DND-41 (cell line): ENCODE measurements at regions not wholly inside any gene's neighbourhood (a gene's known extent, or its start where the extent isn't known, plus 50 kb on each side); places are given as distances from the start of the nearest gene placed in this dataset.

Experiments
- ATAC-seq: fragments of 200-7000 bp; cut with Tn5 transposase; 3 replicates; pipeline ENCODE4 v1.9.1; 2021; ENCODE audit warnings: low read depth; ENCODE audit not compliant: insufficient read depth
- DNase-seq: peaks from one replicate; pipeline ENCODE4 v3.0.0-alpha.2; 2020
- H2AFZ ChIP-seq: 2 replicates; pipeline ENCODE4 v1.6.0; 2012; ENCODE audit warnings: low read depth, low read length
- H3K27ac ChIP-seq: 2 replicates; pipeline ENCODE4 v1.5.1; 2012; ENCODE audit warnings: low read length, inconsistent platforms
- H3K27me3 ChIP-seq: fragments of 200-600 bp; sonication (generic); 2 replicates; pipeline ENCODE4 v1.6.0; 2012; ENCODE audit warnings: low read length, mild to moderate bottlenecking, inconsistent platforms; ENCODE audit not compliant: insufficient read depth, poor library complexity
- H3K36me3 ChIP-seq: 2 replicates; pipeline ENCODE4 v1.5.1; 2012; ENCODE audit warnings: low read length, inconsistent platforms; ENCODE audit not compliant: insufficient read depth
- H3K4me1 ChIP-seq: 2 replicates; pipeline ENCODE4 v1.5.1; 2012; ENCODE audit warnings: mild to moderate bottlenecking, low read length; ENCODE audit not compliant: insufficient read depth
- H3K4me2 ChIP-seq: 2 replicates; pipeline ENCODE4 v1.6.0; 2012; ENCODE audit warnings: mild to moderate bottlenecking, moderate library complexity, low read length, inconsistent platforms; ENCODE audit not compliant: insufficient read depth
- H3K4me3 ChIP-seq, 2 experiments: fragments of 200-600 bp in 1 of 2; shearing (Covaris generic) in 1 of 2; 2 replicates each; pipeline ENCODE4 v1.5.1; 2012 to 2016; ENCODE audit warnings: inconsistent platforms in 2 of 2, low read length in 2 of 2, mild to moderate bottlenecking in 2 of 2, low read depth in 1 of 2, moderate library complexity in 1 of 2
- H3K79me2 ChIP-seq: 2 replicates; pipeline ENCODE4 v1.6.0; 2012; ENCODE audit warnings: low read length, inconsistent platforms; ENCODE audit not compliant: insufficient read depth
- H3K9ac ChIP-seq: 2 replicates; pipeline ENCODE4 v1.6.0; 2012; ENCODE audit warnings: low read depth, mild to moderate bottlenecking, inconsistent platforms, low read length, moderate library complexity
- H3K9me3 ChIP-seq: 2 replicates; pipeline ENCODE4 v1.5.1; 2012; ENCODE audit warnings: low read length, moderate library complexity, mild to moderate bottlenecking, inconsistent platforms; ENCODE audit not compliant: insufficient read depth, severe bottlenecking
- H4K20me1 ChIP-seq: 2 replicates; pipeline ENCODE4 v1.6.0; 2012; ENCODE audit warnings: low read length; ENCODE audit not compliant: insufficient read depth
- CTCF ChIP-seq: IDR thresholded peaks from 2 replicates; pipeline ENCODE4 v1.5.1; 2012; ENCODE audit warnings: borderline replicate concordance, low read length, moderate library complexity, mild to moderate bottlenecking; ENCODE audit not compliant: poor library complexity, severe bottlenecking; ENCODE audit errors: extremely low read depth
- EZH2 ChIP-seq: IDR thresholded peaks from 3 replicates; pipeline ENCODE4 v1.6.1; 2012; ENCODE audit warnings: borderline replicate concordance, low read depth, mild to moderate bottlenecking, moderate library complexity, low read length, inconsistent platforms; ENCODE audit not compliant: severe bottlenecking

GRCh38 chr11:38582756-38583155, 1984.7 kb upstream of the RAG2 start:
- Histone ChIP-seq H3K9me3 (no peaks in the 10 kb centered on the region), H3K27ac (no peak overlapping the region), H3K4me3 (no peak overlapping the region), H3K4me2 (no peak overlapping the region), H3K4me1 (no peaks in the 10 kb centered on the region), H3K9ac (no peak overlapping the region), H4K20me1 (no peaks in the 10 kb centered on the region), H3K79me2 (no peaks in the 10 kb centered on the region), H3K27me3 (no peaks in the 10 kb centered on the region), H3K36me3 (no peaks in the 10 kb centered on the region), H2AFZ (no peak overlapping the region)
- DNase-seq (no peak), ATAC-seq (no peak)
- TF ChIP-seq CTCF (no peak), EZH2 (no peak)

GRCh38 chr11:38582151-38582550, 1984.1 kb upstream of the RAG2 start:
- no peaks in the 10 kb centered on the region for H4K20me1 ChIP-seq
- H3K9ac ChIP-seq = no peak overlapping the region
- no peaks in the 10 kb centered on the region for H3K27me3 ChIP-seq
- no peak overlapping the region for H2AFZ ChIP-seq
- ATAC-seq = no peak
- H3K9me3 ChIP-seq = no peaks in the 10 kb centered on the region
- no peak overlapping the region for H3K27ac ChIP-seq
- H3K4me3 ChIP-seq = no peak overlapping the region
- no peak overlapping the region for H3K4me2 ChIP-seq
- H3K36me3 ChIP-seq = no peaks in the 10 kb centered on the region
- TF ChIP-seq CTCF (no peak), EZH2 (no peak)
- no peaks in the 10 kb centered on the region for H3K79me2 ChIP-seq
- H3K4me1 ChIP-seq = no peaks in the 10 kb centered on the region
- no peak for DNase-seq

GRCh38 chr11:38577769-38578168, 1979.7 kb upstream of the RAG2 start:
- Histone ChIP-seq H3K4me1 (no peaks in the 10 kb centered on the region), H3K4me3 (no peak overlapping the region), H2AFZ (no peak overlapping the region), H3K36me3 (no peaks in the 10 kb centered on the region), H3K4me2 (no peak overlapping the region), H3K27me3 (no peaks in the 10 kb centered on the region), H3K79me2 (no peaks in the 10 kb centered on the region), H3K9ac (no peak overlapping the region), H4K20me1 (no peaks in the 10 kb centered on the region), H3K27ac (no peak overlapping the region), H3K9me3 (no peaks in the 10 kb centered on the region)
- DNase-seq (no peak), ATAC-seq (no peak)
- TF ChIP-seq CTCF (no peak), EZH2 (no peak)

- ATAC-seq = no peak
- no peaks in the 10 kb centered on the region for H3K9me3 ChIP-seq
- no peaks in the 10 kb centered on the region for H4K20me1 ChIP-seq
- H3K79me2 ChIP-seq = no peaks in the 10 kb centered on the region
- H3K9ac ChIP-seq = no peak overlapping the region
- no peak overlapping the region for H3K4me3 ChIP-seq
- H3K27ac ChIP-seq = no peak overlapping the region
- H3K4me2 ChIP-seq = no peak overlapping the region
- TF ChIP-seq EZH2 = no peak
- no peak for TF ChIP-seq CTCF
- H2AFZ ChIP-seq = no peak overlapping the region
- H3K36me3 ChIP-seq = no peaks in the 10 kb centered on the region
- no peak for DNase-seq
- H3K4me1 ChIP-seq = no peaks in the 10 kb centered on the region
- H3K27me3 ChIP-seq = no peaks in the 10 kb centered on the region
These were observed 1964.5 kb upstream of the RAG2 start for GRCh38 chr11:38562562-38562961.
